Glutamatergic neuron (in vitro differentiated cells): ENCODE measurements at regions not wholly inside any gene's neighbourhood (a gene's known extent, or its start where the extent isn't known, plus 50 kb on each side); places are given as distances from the start of the nearest gene placed in this dataset.

Source experiments
- DNase-seq: peaks from one replicate; pipeline ENCODE4 v3.0.0; 2022
- H3K27ac Mint-ChIP-seq: one replicate; pipeline ENCODE4 v1.8.0; 2020; ENCODE audit warnings: mild to moderate bottlenecking, mixed read lengths, inconsistent platforms; ENCODE audit not compliant: unreplicated experiment
- H3K27me3 Mint-ChIP-seq: one replicate; pipeline ENCODE4 v1.8.0; 2020; ENCODE audit warnings: mild to moderate bottlenecking, moderate library complexity, mixed read lengths, inconsistent platforms; ENCODE audit not compliant: unreplicated experiment
- H3K36me3 Mint-ChIP-seq: one replicate; pipeline ENCODE4 v1.8.0; 2020; ENCODE audit warnings: mild to moderate bottlenecking, mixed read lengths, inconsistent platforms; ENCODE audit not compliant: unreplicated experiment
- H3K4me1 Mint-ChIP-seq: one replicate; pipeline ENCODE4 v1.8.0; 2020; ENCODE audit warnings: mild to moderate bottlenecking, low read depth, mixed read lengths, inconsistent platforms; ENCODE audit not compliant: unreplicated experiment
- H3K4me3 Mint-ChIP-seq: one replicate; pipeline ENCODE4 v1.8.0; 2020; ENCODE audit warnings: mild to moderate bottlenecking, mixed read lengths, inconsistent platforms; ENCODE audit not compliant: unreplicated experiment
- H3K9me3 Mint-ChIP-seq: one replicate; pipeline ENCODE4 v1.8.0; 2020; ENCODE audit warnings: mild to moderate bottlenecking, moderate library complexity, mixed read lengths, inconsistent platforms; ENCODE audit not compliant: unreplicated experiment
- CTCF ChIP-seq: fragments of 200-600 bp; sonication (generic); IDR thresholded peaks from one replicate; pipeline ENCODE4 v1.5.0; 2021; ENCODE audit not compliant: partially characterized antibody, unreplicated experiment

GRCh38 chr1:243980071-243980470 is 71.0 kb upstream of the ZBTB18 start:
- peaks cover 2% of the 10 kb centered on the region for H3K9me3 Mint-ChIP-seq
- H3K4me3 Mint-ChIP-seq = no peak overlapping the region
- H3K27me3 Mint-ChIP-seq = peaks cover under 1% of the 10 kb centered on the region
- TF ChIP-seq CTCF = no peak
- peaks cover 21% of the 10 kb centered on the region for H3K4me1 Mint-ChIP-seq
- H3K27ac Mint-ChIP-seq = no peak overlapping the region
- peaks cover 4% of the 10 kb centered on the region for H3K36me3 Mint-ChIP-seq
- no peak for DNase-seq

- H3K4me3 Mint-ChIP-seq = no peak overlapping the region
- peaks cover 27% of the 10 kb centered on the region for H3K4me1 Mint-ChIP-seq
- H3K36me3 Mint-ChIP-seq = peaks cover 4% of the 10 kb centered on the region
- H3K27ac Mint-ChIP-seq = no peak overlapping the region
- peaks cover 7% of the 10 kb centered on the region for H3K9me3 Mint-ChIP-seq
- peaks cover 6% of the 10 kb centered on the region for H3K27me3 Mint-ChIP-seq
- no peak for TF ChIP-seq CTCF
- DNase-seq = peak; percentile 42
Measured at GRCh38 chr1:243979396-243979795, 71.7 kb upstream of the ZBTB18 start.

GRCh38 chr1:243977094-243977493 is 74.0 kb upstream of the ZBTB18 start:
- peaks cover 42% of the 10 kb centered on the region for H3K4me1 Mint-ChIP-seq
- DNase-seq = no peak
- peaks cover 7% of the 10 kb centered on the region for H3K9me3 Mint-ChIP-seq
- TF ChIP-seq CTCF = no peak
- H3K4me3 Mint-ChIP-seq = no peak overlapping the region
- H3K36me3 Mint-ChIP-seq = peaks cover 4% of the 10 kb centered on the region
- H3K27ac Mint-ChIP-seq = no peak overlapping the region
- H3K27me3 Mint-ChIP-seq = peaks cover 6% of the 10 kb centered on the region

GRCh38 chr1:243974451-243975292 is 76.4 kb upstream of the ZBTB18 start:
- peak; percentile 82 for DNase-seq
- H3K27me3 Mint-ChIP-seq = peaks cover 10% of the 10 kb centered on the region
- H3K27ac Mint-ChIP-seq = peak overlapping the region; percentile 87
- peak overlapping the region; percentile 67 for H3K4me3 Mint-ChIP-seq
- peaks cover 4% of the 10 kb centered on the region for H3K36me3 Mint-ChIP-seq
- H3K4me1 Mint-ChIP-seq = peaks cover 60% of the 10 kb centered on the region
- TF ChIP-seq CTCF = no peak
- peaks cover 7% of the 10 kb centered on the region for H3K9me3 Mint-ChIP-seq

- no peak for TF ChIP-seq CTCF
- Mint-ChIP-seq H3K27ac (peak overlapping the region; percentile 87), H3K36me3 (no peaks in the 10 kb centered on the region), H3K4me3 (peak overlapping the region; percentile 22), H3K27me3 (peaks cover 10% of the 10 kb centered on the region), H3K9me3 (peaks cover 5% of the 10 kb centered on the region), H3K4me1 (peaks cover 69% of the 10 kb centered on the region)
- peak; percentile 36 for DNase-seq
Measured at GRCh38 chr1:243973169-243973568, 77.9 kb upstream of the ZBTB18 start.
